Astrocyte of the spinal cord (primary cell): ENCODE measurements at regions not wholly inside any gene's neighbourhood (a gene's known extent, or its start where the extent isn't known, plus 50 kb on each side); places are given as distances from the start of the nearest gene placed in this dataset.

ENCODE experiments used
- DNase-seq: peaks from one replicate; pipeline ENCODE4 v3.0.0; 2011; ENCODE audit warnings: low read depth, low spot score
- H3K4me3 ChIP-seq: 2 replicates; pipeline ENCODE4 v1.5.1; 2011; ENCODE audit warnings: low read depth, mild to moderate bottlenecking, low read length, moderate library complexity
- CTCF ChIP-seq: IDR thresholded peaks from 2 replicates; pipeline ENCODE4 v1.5.1; 2012; ENCODE audit warnings: low read depth, mild to moderate bottlenecking, low read length, inconsistent platforms
- in situ Hi-C: cut with HindIII; loops from 2 replicates; pipeline ENCODE4 v1.10.0; 2017; ENCODE audit warnings: low sequenced_read_pairs

- in situ Hi-C loops: no loop called here
- DNase-seq: no peak
- H3K4me3 ChIP-seq: no peak overlapping the region
- TF ChIP-seq CTCF: no peak
Measured at GRCh38 chr15:95274101-95274500, 1042.7 kb downstream of the MCTP2 start.

GRCh38 chr15:95277266-95277665 lies 1045.9 kb downstream of the MCTP2 start:
- in situ Hi-C loops: loop anchor here (25.0 kb wide), 1 partner anchor 1060 kb away; the partner anchor contains the start of gene NR2F2
- H3K4me3 ChIP-seq: no peak overlapping the region
- DNase-seq: peak; percentile 90
- TF ChIP-seq CTCF: no peak

GRCh38 chr15:95278532-95279245 lies 1047.3 kb downstream of the MCTP2 start:
- in situ Hi-C loops: loop anchor here (25.0 kb wide), 1 partner anchor 1059 kb away; the partner anchor contains the start of gene NR2F2
- H3K4me3 ChIP-seq: no peak overlapping the region
- no peak for TF ChIP-seq CTCF
- DNase-seq: no peak

GRCh38 chr15:95279277-95280019 lies 1048.1 kb downstream of the MCTP2 start:
- in situ Hi-C loops: loop anchor here (25.0 kb wide), 1 partner anchor 1058 kb away; the partner anchor contains the start of gene NR2F2
- H3K4me3 ChIP-seq: no peak overlapping the region
- no peak for TF ChIP-seq CTCF
- no peak for DNase-seq

GRCh38 chr15:95280711-95281110 lies 1049.3 kb downstream of the MCTP2 start:
- in situ Hi-C loops: loop anchor here (25.0 kb wide), 1 partner anchor 1057 kb away; the partner anchor contains the start of gene NR2F2
- TF ChIP-seq CTCF: no peak
- H3K4me3 ChIP-seq: no peak overlapping the region
- DNase-seq: no peak

- no peak for TF ChIP-seq CTCF
- no peak overlapping the region for H3K4me3 ChIP-seq
- DNase-seq: no peak
- in situ Hi-C loops: loop anchor here (25.0 kb wide), 1 partner anchor 1056 kb away; the partner anchor contains the start of gene NR2F2
Measured at GRCh38 chr15:95281470-95281869, 1049.0 kb upstream of the NR2F2 start.
